Bone marrow (tissue), 2 donors: ENCODE measurements at regions not wholly inside any gene's neighbourhood (a gene's known extent, or its start where the extent isn't known, plus 50 kb on each side); places are given as distances from the start of the nearest gene placed in this dataset.

Source experiments
- DNase-seq, 2 donors: peaks; one replicate each; lab custom pipeline; 2025; lab: John Stamatoyannopoulos, UW

GRCh38 chr10:29828440-29828894, 193.7 kb upstream of the SVIL start:
- peak; percentile 18 to 87 for DNase-seq

DNA sequence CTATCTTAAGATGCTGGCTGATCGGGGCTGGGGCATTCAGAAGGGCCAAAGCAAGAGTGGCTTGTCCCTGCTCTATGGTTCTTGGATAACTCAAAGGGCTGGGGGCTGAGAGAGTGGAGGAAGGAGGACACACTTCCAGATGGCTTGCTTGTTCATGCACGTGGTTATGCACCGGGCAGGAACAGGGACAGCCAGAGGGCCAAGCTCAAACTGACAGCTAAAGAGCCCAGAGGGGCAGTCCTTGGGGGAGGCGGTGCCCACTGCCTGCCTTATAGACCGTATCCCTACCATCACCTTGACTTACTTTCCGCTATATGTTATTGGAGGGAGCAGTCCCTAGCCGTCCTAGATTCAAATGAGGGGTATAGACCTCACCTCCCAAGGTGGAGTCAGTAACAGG, 192.7 kb upstream of the SVIL start:
- DNase-seq, result no peak

DNA sequence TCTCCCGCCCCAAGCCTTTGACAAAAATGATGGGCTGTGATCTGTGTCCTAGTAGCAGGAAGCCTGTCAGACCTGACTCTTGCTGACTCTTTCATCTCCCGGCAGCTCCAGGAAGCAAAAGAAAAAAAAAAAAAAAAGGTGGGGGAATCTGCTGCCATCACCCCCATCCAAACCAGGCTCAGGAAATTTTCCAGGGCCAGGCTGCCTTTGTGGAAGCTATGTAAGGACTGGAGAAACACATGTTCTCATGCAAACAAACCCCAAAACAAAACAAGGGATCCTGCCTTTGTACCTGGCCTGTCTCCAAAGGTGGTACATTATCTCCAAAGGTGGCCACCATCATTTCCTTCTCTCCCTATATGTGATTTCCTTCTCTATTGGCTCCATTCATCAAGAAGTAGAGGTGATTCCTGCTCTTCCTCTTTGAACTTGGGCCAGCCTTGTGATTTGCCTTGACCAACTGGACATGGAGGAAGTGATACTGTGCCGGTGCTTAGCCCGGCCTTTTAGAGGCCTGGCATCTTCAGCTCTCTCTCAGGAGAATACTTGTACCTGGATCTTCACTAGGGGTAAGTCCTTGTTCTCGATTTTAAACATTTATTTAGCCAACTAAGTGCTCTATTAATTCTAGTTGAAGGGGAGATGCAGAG, 192.2 kb upstream of the SVIL start:
- no peak for DNase-seq

- DNase-seq, result no peak
These were observed 191.4 kb upstream of the SVIL start for GRCh38 chr10:29826221-29826620.

GRCh38 chr10:29823553-29824080, 188.8 kb upstream of the SVIL start:
- DNase-seq, result no peak

DNA sequence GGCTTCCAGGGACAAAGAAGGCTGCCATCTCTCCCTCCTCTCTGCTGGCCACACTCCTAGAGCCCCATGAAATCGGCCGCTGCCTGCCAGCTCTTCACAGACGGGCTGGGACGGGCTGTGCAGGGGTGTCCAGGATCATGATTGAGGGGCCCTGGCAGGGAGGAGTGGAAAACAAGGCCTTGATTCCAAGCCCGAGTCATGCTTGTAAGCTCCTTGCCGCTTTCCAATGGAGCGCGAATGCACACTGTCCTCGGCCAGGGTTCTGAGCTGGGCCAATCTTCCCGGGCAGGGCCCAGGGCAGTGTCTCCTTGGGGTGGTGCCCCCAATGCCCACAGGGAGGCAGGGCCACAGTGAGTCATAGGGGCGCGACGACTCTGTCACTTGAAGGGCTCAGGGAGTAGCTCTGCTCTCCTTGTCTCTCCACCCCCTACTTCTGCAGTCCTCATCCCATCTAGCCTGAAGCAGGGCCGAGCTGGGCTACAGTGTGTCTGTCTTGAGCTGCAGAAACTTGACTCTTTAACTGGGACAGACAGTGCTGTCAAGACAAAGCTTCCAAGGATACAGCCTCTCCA, 186.2 kb upstream of the SVIL start:
- no peak for DNase-seq

GRCh38 chr10:29816801-29817558, 182.2 kb upstream of the SVIL start:
- DNase-seq, result no peak

DNA sequence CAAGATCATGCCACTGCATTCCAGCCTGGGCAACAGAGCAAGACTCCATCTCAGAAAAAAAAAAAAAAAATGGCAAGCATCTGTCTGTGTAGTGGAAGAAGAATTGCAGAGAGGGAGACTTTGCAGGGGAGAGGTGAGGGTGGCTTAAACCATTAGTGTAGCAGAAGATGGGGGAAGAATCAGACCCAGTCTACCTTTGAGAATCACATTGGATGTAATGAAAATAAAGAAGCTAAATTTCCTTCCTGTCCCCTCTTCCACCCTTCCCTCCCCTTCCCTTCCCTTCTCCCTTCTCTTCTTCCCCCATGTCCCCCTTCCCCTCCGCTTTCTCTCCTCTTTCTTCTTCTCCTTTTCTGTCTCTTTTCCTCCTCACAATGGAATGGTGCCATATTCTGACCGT, 180.8 kb upstream of the SVIL start:
- no peak for DNase-seq

DNA sequence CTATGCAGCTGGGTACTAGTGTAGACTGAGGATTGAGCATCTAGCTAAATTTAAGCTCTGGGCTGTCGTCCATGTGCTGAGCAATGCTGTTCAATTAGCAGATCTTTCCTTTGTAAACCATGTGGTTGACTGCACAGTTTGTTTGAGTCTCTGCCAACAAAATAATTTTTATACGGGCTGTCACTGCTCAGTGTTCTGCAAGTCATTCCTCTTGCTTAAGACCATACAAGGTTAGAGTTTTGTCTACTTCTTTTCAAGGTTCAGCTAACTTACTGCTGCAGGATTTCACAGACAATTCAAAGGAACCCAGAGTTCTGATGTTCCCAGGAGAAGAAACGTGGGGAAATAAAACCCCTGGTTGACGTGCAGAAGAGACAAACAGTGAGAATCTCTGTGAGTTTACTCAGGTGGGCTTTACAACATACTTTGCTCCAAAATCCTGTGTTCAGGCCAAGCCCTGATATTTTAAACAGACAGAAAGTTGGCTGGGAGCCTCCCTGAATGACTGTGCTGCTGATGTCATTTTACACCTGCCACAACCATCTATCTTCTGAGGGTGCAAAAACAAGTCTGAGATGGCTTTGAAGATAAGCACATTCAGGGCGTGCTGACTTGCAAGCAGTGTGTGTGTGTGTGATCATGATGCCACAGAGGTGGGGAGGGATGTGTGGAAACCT, 177.1 kb upstream of the SVIL start:
- peak in 1 of 2 donors; percentile 81 for DNase-seq

DNA sequence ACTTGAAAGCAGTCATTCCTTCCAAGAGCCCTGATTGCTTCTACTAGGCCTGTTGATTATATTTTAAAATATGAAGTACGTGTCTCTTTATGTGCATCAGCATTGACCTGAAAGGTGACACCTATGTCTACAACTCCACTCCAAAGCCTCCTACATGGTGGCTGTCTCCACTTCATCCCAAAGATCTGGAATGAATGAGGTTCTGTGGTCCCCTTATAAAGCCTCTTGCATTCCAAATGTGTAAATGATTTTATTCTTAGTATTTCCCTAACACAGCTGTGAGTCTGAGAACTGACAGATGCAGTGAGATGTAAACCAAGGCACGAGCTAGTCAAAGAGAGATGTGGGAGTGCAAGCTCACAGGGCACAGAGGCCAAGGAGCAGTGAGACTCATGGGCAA, 176.0 kb upstream of the SVIL start:
- no peak for DNase-seq

GRCh38 chr10:29810231-29810630, 175.5 kb upstream of the SVIL start:
- peak in 1 of 2 donors; percentile 61 for DNase-seq

GRCh38 chr10:29809383-29809782, 174.6 kb upstream of the SVIL start:
- DNase-seq, result no peak

- DNase-seq, result no peak
These were observed 172.5 kb upstream of the SVIL start for GRCh38 chr10:29807163-29807806.

GRCh38 chr10:29806350-29806788, 171.6 kb upstream of the SVIL start:
- DNase-seq, result no peak

- no peak for DNase-seq
These were observed 170.5 kb upstream of the SVIL start for GRCh38 chr10:29805134-29805723.

DNA sequence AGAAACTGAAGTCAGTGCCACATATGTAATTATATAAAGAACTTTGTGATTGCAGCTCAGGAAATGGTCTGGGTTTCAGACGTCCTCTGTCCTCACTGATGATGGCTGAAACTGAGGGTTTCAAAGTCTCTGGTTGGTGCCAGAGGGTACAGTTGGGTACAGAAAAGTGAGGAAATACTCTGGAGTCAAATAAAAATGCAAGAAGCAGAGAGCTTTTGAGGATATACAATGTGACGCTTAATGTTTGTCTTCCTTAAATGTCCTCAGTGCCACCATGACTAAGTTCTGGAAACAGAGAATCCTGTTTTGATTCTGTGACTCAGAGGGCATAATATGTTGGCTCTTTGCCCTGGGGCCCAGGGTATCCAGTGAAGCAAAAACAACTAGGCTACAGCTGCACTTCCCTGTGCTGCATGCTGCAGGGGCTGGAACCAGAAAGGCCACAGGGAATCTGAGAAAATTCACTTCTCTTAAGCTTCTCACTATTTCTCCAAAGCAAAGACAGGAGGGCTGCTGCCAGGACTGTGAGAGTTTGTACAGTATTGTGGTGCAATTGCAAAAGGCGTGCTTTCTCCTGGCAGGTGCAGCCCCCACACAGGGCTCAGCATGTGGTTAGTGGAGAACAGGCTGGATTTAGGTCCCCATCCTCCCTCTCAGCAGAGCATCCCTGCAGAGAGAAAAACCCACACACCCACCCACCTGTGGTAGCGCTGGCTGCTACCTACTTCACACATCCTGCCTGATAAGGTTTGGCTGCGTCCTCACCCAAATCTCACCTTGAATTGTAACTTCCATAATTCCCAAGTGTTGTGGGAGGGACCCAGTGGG, 169.5 kb upstream of the SVIL start:
- peak; percentile 33 to 90 for DNase-seq

GRCh38 chr10:29802171-29802570, 167.4 kb upstream of the SVIL start:
- peak in 1 of 2 donors; percentile 14 for DNase-seq

DNA sequence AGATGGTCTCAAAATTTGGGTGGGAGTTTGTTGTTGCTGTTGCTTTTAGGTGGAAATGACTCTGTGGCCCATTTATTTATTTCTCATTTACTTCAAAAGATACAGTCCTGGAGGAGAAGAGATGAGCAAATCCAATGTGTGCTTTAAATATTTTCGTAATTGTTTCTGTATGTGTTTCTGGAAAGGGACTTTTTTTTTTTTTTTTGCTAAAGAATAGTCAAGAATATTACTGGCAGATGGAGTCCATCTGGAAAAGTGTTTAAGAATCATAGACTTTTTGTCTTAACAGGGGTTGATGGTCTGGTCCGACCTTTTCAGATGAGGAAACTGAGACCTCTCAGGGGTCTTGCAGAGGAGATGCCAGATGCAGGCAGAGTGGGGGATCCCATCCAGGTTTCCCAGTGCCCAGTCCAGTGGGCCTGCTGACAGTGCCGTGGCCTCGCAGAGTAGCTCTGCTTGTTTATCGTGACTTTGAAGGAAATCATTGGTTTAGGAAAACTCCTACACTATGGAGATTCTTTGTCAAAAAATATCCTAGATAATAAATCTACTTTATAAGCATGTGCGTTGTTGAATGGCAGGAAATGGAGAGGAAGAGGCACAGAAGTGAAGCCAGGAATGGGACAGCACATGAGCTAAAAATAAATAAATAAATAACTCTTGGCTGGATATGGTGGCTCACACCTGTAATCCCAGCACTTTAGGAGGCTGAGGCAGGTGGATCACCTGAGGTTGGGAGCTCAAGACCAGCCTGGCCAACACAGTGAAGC, 164.3 kb upstream of the SVIL start:
- no peak for DNase-seq

GRCh38 chr10:29797616-29798015, 162.8 kb upstream of the SVIL start:
- DNase-seq, result no peak

DNA sequence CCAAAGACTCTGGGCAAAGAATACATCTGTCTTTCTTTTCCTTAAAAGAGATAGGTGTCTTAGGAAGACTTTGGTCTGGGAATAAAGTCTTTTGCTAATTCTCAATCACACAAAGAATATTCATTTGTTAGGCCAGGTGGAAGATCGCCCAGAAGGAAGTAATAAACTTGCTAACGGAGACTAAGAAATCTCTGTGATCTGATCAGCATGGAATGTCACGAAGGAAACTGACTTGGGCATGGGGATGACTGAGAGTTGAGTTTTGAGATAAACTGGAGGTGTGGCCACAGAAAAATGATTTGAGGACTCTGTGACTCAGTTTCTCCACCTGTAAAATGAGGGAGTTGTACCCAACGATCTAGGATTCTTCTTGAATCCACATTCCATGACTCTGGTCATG, 161.1 kb upstream of the SVIL start:
- no peak for DNase-seq
